HG03565 (cell line): ENCODE measurements at regions not wholly inside any gene's neighbourhood (a gene's known extent, or its start where the extent isn't known, plus 50 kb on each side); places are given as distances from the start of the nearest gene placed in this dataset.
"Not testable (repeated sequence)": the region's sequence is repeated elsewhere in the genome, so short reads cannot be mapped to it uniquely, and the experiment has no call there.

Experiments
- ATAC-seq: cut with Tn5 transposase; IDR thresholded peaks from one replicate; pipeline ENCODE4 v1.9.1; 2021; ENCODE audit warnings: mild to moderate bottlenecking, moderate library complexity; ENCODE audit not compliant: unreplicated experiment

DNA sequence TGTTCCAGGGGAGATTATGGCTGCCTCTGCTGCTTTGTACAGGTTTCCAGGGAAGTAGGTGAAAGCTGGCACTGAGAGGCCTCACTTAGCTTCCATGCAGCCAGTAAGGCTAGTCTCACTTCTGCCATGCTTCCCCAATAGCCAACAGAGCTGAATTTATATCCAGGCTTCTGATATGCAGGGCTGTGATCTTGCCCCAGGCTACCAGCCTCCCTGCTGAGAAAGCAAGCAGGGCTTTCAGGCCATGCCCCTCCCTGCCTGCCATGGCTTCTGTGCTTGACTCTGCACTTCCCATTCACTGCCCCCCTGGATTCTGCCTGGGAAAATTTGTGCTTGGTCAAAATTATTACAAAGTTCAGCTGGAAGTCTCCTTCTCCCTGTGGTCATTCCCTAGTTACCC is 302.1 kb upstream of the FBXO33 start:
- no peak for ATAC-seq

DNA sequence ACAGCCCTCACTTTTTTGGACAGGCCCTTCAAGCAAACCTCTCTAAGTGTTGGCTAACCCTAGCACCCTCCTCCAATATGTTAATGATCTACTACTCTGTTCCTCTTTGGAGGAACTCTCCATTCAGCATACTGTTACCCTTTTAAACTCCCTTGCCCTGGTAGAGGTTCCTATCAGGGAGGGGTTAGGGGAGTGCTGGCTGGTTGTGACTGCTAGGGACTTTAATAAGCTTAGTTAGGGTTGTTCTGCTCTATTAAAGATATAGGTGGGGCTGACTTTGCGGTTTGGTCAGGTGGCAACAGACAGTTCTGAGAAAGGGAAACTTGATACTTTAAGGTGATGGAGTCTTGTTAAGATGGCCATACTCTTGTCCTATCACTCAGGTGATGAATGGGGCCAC is 301.5 kb upstream of the FBXO33 start:
- ATAC-seq: no peak

DNA sequence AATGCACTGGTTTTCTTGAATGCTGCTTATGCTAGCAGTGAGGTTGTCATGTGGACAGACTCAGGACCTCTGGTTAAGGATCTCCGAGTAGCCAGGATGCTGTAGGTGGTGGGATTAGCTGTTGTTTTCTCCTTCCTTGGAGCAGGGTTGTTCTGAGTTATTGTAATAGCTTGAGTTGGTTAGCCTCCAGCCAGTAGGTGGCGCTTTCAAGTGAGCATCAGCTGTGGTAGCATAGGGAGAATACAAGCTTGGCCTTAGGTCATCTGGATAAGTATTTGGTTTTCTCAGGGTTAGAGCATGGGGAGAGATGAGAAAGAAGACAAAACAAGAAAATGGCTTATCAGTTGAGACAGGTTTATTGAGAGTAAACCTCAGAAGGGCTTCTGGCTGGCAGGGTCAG is 299.7 kb upstream of the FBXO33 start:
- ATAC-seq: peak; percentile 71

DNA sequence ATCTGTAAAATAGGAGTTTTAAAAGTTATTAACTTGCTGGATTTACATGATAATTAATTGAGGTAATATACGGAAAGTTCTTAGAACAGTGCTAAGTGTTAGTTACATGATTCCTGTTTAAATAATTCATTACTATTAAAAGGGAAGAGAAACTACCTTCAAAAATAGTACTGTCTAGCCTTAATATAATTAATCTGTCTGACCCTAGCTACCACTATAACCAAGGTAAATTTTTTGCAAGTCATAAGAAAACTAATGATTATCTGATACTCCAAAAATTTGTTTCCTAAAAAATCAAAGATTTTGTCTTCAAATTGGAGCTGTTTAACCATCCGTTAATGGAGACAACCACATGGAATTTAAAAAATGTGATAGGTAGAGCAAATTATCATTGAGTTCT is 294.3 kb upstream of the FBXO33 start:
- ATAC-seq: no peak

DNA sequence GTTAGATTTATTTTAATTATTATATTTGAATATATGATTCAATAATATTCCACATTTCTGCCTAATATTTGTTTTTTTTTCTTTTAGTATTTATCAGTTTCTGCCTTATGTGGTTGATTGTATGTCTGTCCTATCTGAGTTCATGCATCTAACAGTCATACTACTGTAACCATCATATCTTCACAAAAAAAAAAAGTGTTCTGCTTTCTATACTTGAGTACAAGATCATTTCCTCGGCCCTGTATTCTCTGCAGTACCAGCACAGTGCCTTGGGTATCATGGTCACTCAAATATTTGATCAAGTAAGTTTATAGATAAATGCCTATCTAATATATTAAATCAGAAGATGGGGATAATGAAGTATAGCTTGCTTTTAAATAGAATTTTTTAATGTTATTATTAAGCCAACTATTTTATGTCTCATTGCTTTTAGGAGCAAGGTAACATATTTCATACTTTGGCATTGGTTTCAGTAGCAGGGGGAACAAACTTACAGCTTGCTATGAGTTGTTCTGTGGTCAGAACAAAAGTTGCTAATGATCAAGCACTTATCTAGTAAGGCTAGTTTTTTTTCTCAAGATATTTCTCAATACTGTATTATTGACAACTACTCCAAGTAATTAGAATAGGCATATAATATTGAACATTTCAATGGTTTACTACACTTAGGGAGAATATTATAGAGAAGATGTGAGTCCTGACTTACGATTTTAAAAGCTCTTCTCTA is 290.5 kb upstream of the FBXO33 start:
- ATAC-seq: no peak

DNA sequence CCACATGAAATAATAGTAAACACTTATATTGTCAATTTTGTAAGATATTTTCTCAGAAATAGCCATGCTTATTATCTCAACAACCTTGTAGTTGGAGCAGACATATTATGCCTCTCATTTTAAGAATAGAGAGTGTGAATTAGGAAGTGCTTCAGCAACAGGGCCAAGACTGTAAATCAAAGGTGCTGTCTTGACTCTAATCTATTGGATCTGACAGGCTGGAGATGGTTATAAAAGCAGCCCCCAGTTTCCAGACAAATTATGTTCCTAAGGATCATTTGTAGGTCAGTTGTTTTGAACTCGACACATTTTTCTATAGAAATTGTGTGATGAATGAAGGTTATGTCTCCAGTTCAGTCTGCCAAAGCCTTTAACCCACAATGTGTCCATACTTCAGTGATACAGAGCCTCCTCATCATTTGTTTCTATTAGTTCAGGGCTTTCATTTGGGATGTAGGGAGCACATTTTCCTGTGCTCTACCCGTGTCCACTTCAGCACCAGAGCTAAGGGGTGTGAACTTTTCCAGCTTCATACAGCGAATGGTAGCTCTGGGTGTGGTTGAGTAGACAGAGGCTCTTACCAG is 284.8 kb upstream of the FBXO33 start:
- no peak for ATAC-seq

DNA sequence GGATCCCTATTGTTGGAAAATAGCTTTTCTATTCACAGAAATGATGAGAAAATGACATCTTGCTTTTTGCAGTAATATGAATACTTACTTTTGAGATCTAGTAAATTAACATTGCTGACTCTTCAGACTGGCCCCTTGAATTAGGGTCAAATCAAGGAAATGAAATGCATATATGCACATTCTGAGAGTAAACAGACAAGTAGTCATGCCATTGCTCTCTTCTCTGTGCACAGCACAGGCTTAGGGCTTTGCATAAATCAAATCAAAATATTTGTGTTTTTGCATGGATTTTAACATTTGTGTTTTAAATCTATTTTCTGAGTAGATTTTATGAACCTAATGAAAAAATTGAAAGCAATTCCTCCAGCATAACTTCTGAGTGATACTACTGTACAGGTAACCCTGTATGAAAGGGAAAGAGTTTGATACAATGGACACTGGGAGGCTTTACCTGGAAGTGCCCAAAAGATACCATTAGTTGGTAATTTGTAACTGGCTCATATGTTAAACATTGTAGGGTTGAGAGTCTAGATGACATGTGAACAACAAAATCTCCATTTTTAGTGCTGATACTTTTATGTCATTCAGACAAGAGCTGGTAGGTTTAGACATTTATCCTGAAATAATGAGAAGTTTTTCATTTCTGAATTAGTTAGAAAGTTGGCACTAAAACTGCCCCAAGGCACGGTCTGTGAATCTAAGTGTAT is 280.2 kb upstream of the FBXO33 start:
- ATAC-seq: no peak

DNA sequence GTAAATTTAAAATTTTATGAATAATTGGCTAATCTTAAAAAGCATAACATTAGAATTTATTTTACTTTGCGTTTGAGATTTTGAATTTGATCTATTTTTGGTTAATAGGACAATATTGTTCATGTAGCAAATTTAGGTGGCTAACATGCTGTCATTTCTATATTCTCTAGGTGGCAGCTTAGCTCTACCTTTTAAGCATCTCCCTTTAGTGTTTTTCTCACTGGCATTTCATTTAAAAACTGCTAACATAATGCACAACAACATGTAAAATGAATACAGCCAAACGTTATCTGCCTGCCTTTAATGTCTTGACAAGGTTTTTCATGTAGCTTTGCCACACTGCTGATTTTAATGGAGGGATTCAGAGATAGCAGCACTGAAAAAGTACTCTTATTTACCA is 272.4 kb upstream of the FBXO33 start:
- no peak for ATAC-seq

DNA sequence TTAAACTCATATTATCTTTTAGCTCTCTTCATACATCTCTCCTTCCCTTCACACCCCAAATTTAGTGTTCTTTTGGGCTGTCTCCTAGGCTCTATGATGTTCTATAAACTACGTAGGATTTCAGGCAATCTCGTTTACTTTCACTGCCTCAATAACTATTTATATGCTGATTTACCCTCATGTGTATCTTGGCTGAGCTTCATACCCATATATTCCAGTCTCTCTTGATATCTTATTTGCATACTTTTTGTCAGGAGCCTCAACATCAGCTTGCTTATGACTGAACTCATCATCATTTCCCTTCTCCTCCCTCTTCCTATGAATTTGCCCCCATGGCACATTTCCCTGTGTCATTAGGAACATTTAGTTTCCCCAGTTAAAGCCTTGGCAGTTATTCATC is 262.1 kb upstream of the FBXO33 start:
- ATAC-seq: no peak

DNA sequence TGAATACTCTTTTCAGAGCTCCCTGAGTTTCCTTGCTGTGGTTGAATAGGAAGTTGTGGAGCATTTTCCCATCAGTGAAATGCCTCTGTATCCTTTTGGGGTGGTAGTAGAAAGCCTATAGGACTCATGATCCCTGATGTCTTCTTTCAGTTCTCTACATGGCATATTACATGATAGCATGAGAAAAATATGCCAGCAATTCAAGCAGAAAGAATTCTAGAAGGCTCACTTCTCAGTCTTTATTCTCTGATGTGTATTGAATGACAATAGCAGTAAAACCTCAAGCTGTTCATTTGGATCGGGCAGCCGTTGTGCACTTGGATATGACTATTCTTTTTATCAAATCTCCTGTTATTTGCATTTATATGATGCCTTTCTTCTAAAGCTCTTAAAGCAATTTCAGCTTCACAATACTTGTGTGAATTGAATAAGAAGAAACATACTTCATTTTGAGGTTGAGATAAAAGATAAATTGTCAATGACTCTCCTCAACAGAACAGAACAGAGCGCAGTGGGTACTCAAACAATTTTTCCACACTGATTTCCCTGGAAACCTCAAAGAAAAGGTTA is 251.5 kb upstream of the FBXO33 start:
- ATAC-seq: no peak

DNA sequence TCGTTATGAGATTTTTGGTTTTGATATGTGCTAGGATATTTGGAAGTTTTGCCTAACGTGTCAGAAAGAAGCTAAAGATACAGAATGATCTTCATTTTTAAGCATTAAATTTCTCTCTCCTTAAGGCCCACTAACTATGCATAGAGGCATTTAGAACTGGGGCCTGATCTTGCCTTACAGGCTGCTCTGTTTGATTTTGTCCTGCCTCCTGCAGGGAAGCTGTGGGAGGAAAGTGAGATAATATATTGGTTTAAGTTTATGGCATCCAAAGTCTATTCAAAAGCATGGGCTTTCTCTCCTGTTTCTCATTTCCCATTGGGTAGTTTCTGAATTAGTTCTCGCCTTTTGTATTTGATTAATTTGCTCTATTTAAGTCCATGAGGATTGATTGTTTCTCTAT is 250.3 kb upstream of the FBXO33 start:
- ATAC-seq: no peak

DNA sequence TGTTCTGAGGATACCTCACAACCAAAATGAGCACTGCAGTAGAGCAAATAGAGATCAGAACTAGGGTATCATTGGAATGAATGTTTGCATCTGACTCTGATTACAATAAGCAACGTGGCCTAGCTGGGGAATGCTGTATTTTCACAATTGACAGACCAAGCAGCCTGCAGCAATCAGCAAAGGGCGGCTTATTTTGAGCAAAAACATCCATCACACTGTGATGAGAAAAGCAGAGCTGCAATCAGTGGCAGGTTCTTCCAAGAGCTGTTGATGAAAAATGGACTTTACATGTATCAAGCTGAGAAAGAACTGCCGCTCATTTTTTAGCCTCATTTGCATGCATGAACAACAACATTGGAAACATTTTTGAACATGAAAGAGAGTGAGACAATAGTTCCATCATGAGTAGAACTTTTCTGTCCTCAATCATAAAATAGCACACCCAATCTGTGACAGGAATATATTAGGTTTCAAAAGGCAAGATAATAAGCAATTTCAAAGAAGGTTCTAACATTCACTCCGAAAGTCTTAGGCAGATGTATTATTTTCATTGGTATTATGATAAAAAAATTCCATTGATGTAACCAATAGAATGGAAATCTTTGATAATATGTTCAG is 249.7 kb upstream of the FBXO33 start:
- ATAC-seq: no peak

DNA sequence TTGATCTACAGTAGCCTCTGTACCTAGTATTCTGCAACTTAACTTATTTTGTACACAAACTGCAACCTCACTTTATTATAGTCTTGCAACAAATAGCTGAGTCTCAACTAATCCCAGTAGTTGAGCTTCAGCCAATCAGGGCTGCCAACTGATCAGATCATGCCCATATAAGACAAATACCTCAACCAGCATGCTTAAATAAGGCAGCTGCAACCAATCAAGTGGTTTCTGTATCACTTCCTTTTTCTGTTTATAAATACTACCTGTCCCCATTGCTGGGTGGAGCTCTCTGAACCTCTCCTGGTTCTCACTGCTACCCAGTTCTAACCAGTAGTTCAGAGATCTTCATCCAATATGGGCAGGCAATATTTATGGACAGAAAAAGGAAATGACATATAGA is 248.5 kb upstream of the FBXO33 start:
- peak; percentile 92 for ATAC-seq

DNA sequence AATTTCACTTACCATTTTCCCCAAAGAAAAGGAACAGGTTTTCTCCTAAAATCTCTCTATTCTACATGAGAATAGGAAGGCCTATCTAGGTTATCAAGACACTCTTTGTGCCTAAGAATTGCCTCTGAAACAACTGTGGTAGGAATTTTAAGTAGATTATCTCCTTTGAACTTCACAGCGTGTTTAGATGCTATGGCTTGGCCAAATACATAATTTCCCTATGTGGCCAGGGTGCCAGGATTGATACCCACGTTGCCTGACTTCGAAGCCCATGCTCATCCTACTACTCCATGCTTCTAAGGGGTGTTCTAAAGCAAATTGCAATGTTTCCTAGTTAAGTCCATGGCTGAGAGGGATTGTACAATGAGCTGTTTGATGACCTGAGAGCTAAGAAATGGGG is 241.5 kb upstream of the FBXO33 start:
- ATAC-seq: no peak

DNA sequence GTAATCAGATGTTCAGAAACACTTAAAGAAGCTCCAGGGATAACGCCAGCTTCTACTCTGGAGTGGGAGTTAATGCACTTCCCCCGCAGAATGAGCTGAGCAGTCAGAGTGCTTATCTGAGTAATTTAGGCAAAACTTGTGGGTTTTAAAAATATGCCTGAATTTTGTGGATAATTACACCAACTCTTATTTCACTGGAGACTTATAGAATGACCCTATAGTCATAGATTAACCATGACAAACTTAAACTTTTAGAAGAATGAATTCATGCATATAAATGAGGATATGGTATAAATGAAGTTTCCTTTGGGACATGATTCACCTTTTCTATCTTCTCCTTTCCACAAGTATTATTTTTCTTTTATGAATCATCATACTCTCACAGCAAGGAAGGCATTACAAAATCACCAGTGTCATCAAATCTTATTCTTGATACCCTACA is 241.1 kb upstream of the FBXO33 start:
- no peak for ATAC-seq

DNA sequence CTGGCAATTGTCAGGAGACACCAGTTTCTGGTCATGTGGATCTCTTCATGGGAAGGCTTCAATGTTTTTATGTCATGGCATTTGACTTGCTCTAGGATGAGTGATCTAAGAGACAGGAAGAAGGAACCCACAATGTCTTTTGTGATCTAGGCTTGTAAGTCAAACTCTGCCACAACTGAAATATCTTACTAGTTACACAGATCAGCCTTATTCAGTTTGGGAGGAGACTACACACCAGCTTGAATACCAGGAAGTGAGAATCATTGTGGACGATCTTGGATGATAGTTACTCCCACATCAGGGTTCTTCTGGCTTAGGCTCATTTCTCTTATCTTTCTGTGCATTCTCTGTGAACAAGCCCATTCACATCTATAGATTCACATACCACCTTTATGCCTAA is 236.2 kb upstream of the FBXO33 start:
- ATAC-seq: no peak

DNA sequence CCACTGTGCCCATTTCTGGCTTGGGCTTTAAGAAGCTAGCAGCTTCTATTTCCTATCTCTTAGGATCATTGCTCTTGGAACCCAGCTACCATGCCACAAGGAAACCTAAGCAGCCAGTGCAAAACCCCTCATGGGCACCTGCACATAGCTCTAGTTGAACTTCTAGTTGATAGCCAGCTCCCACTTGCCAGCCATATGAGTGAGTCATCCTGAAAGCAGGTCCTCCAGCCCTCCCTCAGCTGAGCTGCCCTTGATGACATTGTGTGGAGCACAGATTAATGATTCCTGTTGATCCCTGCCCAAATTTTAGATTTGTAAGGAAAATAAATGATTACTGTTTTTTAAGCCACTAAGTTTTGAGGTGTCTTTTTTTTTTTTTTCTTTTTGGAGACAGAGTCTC is 234.2 kb upstream of the FBXO33 start:
- no peak for ATAC-seq

DNA sequence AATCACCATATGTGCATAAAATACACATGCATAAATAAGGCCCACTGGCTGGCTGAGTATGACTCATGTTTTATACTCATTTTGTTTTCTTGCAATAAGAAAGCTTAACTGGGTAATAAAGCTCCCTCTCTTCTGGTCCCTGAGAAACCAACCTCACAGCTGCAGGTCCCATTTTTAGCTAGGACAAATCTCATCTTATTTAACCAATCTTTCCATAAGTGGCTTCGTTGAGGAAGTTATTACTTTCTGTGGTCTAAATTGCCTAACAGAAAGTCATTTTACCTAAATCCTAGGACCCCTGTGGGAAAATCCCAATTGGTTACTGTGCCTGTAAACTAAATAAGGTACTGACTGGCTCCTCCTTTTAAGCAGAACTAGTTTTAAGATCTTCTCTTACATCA is 232.8 kb upstream of the FBXO33 start:
- peak; percentile 56 for ATAC-seq

DNA sequence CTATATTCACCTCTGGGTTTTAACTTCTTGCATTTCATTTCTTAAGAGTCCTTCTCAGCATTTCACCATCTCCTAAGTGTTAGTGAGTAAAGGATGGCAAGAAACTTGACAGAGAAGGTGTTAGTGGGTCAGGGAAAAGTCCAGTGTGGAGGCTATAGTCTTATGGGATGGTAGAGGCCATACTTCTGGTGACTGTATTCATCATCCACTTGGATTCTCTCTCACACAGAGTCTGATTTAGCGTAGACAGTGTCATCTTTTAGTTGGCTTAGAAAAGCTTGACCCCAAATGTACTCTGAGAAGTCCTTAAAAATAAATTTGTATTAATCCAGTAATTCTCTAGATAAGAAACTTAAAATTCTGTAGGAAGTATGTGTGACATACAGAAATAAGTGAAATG is 232.4 kb upstream of the FBXO33 start:
- peak; percentile 10 for ATAC-seq

DNA sequence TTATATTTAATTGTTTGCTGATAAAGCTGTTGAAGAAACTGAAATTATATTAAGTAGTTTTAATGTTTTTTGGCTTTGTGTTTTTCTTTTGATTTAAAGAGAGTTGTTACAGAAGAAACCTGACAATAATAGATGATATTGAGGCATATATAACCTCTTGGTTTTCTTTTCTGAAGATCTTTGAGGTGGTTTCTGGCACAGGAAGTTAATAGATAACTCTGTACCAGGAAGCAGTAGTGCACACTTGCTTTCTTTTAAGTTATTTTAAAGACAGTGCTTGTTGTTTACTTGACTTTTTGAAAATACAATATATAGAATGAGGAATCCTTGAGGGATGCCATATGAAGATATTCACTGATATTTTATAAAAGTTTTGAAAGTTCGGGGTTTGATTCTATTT is 209.0 kb upstream of the FBXO33 start:
- ATAC-seq: no peak

DNA sequence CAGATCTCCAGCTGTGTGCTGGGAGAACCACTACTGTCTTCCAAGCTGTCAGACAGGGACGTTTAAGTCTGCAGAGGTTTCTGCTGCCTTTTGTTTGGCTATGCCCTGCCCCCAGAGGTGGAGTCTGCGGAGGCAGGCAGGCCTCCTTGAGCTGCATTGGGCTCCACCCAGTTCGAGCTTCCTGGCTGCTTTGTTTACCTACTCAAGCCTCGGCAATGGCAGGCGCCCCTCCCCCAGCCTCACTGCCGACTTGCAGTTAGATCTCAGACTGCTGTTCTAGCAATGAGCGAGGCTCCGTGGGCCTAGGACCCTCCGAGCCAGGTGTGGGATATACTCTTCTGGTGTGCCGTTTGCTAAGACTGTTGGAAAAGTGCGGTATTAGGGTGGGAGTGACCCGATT is 206.8 kb upstream of the FBXO33 start:
- not testable (repeated sequence) for ATAC-seq

DNA sequence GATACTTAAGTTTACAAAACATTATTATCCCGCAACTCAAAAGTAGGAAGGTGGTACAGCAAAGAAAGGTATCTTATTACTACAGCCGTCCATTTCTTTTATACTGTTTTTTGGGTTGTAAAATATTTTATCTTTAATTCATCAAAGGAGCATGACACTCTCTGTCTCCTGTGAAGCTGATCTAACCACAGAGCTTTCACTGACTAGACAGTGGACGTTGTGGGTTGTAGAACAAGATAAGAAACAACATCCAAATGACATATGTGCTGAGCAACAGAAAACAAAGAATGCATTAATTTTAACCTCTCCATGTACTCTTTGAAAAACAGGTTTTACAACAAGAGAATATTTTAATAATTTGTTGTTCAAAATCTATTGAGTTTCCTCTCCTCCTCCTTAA is 195.9 kb upstream of the FBXO33 start:
- no peak for ATAC-seq
